GM18520 (cell line): ENCODE measurements at regions not wholly inside any gene's neighbourhood (a gene's known extent, or its start where the extent isn't known, plus 50 kb on each side); places are given as distances from the start of the nearest gene placed in this dataset.

Experiments
- ATAC-seq: cut with Tn5 transposase; IDR thresholded peaks from one replicate; pipeline ENCODE4 v1.9.1; 2021; ENCODE audit not compliant: unreplicated experiment

- no peak for ATAC-seq
Measured at GRCh38 chr4:43341741-43342140, 449.2 kb downstream of the GRXCR1 start.

GRCh38 chr4:43343298-43343697 is 450.8 kb downstream of the GRXCR1 start:
- no peak for ATAC-seq

- ATAC-seq: no peak
Measured at GRCh38 chr4:43345323-43345925, 452.9 kb downstream of the GRXCR1 start.

GRCh38 chr4:43348591-43348990 is 456.1 kb downstream of the GRXCR1 start:
- ATAC-seq: no peak

- ATAC-seq: no peak
Measured at GRCh38 chr4:43351970-43352806, 459.7 kb downstream of the GRXCR1 start.

GRCh38 chr4:43352859-43353258 is 460.3 kb downstream of the GRXCR1 start:
- no peak for ATAC-seq

GRCh38 chr4:43353552-43353951 is 461.0 kb downstream of the GRXCR1 start:
- no peak for ATAC-seq

- no peak for ATAC-seq
Measured at GRCh38 chr4:43356786-43357185, 464.3 kb downstream of the GRXCR1 start.

GRCh38 chr4:43357252-43357974 is 464.9 kb downstream of the GRXCR1 start:
- no peak for ATAC-seq

GRCh38 chr4:43360296-43360695 is 467.8 kb downstream of the GRXCR1 start:
- no peak for ATAC-seq

- ATAC-seq: no peak
Measured at GRCh38 chr4:43362875-43363636, 470.5 kb downstream of the GRXCR1 start.

GRCh38 chr4:43369036-43369594 is 476.6 kb downstream of the GRXCR1 start:
- no peak for ATAC-seq

GRCh38 chr4:43373201-43373600 is 480.7 kb downstream of the GRXCR1 start:
- no peak for ATAC-seq

- no peak for ATAC-seq
Measured at GRCh38 chr4:43374216-43374751, 481.8 kb downstream of the GRXCR1 start.

- no peak for ATAC-seq
Measured at GRCh38 chr4:43379016-43379415, 486.5 kb downstream of the GRXCR1 start.

GRCh38 chr4:43380093-43380492 is 487.6 kb downstream of the GRXCR1 start:
- ATAC-seq: no peak

- no peak for ATAC-seq
Measured at GRCh38 chr4:43391069-43391468, 498.6 kb downstream of the GRXCR1 start.

GRCh38 chr4:43394976-43395375 is 502.5 kb downstream of the GRXCR1 start:
- no peak for ATAC-seq

- ATAC-seq: no peak
Measured at GRCh38 chr4:43399726-43400125, 507.2 kb downstream of the GRXCR1 start.

GRCh38 chr4:43402393-43402792 is 509.9 kb downstream of the GRXCR1 start:
- ATAC-seq: no peak

GRCh38 chr4:43410636-43411035 is 518.1 kb downstream of the GRXCR1 start:
- no peak for ATAC-seq
